GM21515 (cell line): ENCODE measurements at regions not wholly inside any gene's neighbourhood (a gene's known extent, or its start where the extent isn't known, plus 50 kb on each side); places are given as distances from the start of the nearest gene placed in this dataset.
"Not testable (repeated sequence)": the region's sequence is repeated elsewhere in the genome, so short reads cannot be mapped to it uniquely, and the experiment has no call there.

Experiments used
- ATAC-seq: cut with Tn5 transposase; IDR thresholded peaks from one replicate; pipeline ENCODE4 v1.9.1; 2021; ENCODE audit not compliant: unreplicated experiment

DNA sequence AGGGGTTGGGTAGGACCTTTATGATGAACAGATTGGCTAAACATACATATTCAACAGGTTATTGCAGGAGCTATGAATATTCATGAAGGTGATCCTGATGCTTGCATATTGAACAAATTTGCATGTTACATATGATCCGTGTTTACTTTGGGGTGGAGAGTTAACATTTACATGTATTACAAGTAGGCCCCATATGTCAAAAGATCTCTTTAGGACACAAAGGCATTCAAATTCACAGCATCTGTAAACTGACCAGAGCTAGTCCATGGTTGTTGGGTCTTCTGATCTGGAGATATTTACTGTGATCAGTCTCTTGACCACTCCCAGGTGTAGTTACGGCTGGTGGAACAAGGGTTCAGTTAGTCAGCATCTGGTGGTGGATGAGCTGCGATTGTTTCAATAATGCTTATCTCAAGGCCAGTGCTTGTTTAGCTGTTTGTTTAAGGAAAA lies 80.4 kb downstream of the PMAIP1 start:
- no peak for ATAC-seq

DNA sequence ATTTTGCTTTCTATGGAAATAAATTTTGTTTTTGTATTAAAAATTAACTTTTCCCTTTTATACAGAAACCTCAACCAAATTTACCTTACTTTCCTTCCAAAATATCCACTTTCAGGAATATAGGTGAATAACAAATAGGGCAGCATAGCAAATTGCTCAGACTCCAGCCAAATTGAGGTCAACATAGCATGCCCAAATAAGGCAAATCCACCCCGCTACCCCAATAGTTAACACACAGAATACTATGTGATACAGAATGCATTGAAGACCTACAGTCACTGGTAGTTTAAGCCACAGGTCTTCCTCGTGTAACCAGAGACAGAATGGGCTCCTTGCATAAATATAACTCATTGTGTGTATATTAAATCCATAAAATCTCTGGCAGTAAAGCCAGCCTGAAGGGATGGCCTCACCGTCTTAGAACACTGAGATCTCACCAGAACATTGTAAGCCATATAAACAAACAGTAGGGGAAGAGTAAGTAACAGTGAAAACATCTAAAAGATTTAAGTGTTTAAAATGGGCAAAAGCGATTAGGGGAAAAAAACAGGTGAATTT lies 72.2 kb downstream of the PMAIP1 start:
- ATAC-seq: no peak

DNA sequence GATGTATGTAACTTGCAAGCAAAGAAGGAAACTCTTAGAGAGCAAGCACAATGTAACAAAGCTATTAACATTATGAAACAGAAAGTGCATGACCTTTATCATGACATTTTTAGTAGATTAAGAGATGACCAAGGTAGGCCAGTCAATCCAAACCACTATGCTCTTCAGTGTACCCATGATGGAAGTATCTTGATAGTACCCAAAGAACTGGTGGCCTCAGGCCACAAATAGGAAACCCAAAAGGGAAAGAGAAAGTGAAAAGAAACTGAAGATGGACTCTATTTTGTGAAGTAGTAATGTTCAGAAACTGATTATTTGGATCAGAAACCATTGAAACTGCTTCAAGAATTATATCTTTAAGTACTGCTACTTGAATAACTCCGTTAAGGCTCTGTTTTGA lies 71.3 kb downstream of the PMAIP1 start:
- not testable (repeated sequence) for ATAC-seq

DNA sequence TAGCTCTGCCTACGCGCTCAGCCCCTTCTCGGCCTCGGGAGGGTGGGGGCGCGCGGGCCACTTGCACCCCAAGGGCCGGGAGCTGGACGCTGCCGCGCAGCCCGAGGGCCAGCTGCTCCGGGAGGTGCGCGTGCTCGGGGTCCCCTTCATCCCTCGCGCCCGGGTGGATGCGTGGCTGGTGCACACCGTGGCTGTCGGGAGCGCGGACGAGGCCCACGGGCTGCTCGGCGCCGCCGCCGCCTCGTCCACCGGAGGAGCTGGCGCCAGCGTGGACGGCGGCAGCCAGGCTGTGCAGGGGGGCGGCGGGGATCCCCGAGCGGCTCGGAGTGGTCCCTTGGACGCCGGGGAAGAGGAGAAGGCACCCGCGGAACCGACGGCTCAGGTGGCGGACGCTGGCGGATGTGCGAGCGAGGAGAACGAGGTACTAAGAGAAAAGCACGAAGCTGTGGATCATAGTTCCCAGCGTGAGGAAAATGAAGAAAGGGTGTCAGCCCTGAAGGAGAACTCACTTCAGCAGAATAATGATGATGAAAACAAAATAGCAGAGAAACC lies 69.8 kb downstream of the PMAIP1 start:
- ATAC-seq: not testable (repeated sequence)

DNA sequence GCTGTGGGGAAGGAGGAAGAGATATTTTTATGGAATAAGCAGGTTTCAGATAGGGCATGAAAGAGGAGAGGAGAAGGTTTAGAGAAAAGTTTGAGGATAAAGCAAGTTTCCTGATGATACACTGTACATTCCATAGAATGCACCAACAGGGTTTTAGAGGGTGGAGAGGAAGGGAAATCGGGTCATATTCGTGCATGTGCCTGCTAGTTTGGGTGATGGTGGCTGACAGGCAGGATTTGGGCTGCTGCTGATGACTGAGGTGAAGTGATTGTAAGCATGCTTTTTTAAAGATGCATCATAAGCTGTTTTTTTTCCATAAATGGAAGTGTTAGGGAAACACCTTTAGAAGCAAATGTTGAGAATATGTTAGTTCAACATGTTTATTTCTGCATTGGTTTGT lies 68.8 kb downstream of the PMAIP1 start:
- ATAC-seq: no peak

DNA sequence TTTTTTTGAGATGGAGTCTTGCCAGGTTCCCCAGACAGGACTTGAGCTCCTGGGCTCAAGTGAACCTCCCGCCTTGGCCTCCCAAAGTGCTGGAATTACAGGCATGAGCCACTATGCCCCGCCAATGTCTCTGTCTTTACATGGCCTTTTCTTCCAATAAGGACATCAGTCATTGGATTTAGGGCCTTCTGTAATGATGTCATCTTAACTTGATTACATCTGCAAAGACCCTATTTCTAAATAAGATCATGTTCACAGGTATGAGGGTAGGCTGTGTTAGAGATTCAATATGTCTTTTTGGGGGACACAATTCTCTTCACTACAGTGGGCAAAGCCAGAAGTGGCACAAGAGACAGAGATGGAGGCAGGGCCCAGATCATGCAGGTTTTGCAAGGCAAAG lies 68.1 kb downstream of the PMAIP1 start:
- ATAC-seq: no peak

DNA sequence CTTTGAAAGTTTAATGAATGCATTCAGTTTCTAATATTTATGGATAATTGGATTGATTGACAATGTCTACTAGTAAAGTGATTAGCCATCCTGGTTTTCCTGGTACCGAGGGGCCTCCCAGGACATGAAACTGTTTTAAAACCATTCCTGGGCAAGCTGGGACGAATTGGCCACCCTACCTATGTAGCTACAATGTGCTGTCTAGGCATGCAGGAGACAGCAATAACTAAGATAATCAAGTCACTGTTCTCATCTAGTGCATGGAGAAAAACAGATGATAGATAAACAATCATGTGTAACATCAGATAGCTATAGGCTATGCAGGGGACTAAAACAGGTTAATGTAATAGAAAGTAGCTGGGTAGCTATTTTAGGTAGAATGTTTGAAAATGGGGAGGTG lies 67.1 kb downstream of the PMAIP1 start:
- no peak for ATAC-seq

DNA sequence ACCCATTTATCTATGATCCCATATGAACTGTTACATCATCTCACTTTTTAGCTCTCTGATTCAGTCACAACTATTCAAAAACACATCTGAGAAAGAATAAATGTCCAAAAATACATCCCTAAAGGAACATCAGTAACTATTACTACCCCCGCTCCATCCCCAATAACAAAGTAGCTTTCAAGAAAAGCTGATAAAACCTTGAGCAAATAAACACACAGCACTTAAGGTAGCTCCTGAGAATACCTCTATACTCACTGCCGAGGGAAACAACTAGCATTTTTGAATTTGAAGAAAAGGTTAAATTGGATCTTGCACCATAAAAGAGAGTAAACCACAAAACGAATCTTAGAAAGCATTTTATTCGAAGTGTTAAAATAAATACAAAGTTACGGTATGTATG lies 63.4 kb downstream of the PMAIP1 start:
- no peak for ATAC-seq

DNA sequence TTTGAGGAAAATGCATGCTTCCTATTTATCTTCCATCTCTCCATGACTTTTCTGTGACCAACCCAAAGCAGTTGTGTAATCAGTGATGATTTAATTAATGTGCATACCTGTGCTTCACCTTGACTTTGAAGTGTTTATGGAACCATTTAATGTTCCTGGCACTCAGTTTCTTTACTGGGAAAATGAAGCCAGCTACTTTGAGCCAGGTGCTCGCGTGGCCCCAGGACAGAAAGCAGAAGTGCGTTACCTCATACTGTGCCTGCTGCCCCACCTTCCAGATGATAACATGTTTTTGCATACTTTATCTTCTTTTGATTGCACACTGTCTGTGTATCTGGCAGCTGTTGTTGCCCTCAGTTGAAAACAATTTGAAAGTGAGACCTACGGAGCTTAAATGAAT lies 61.3 kb downstream of the PMAIP1 start:
- peak; percentile 84 for ATAC-seq

DNA sequence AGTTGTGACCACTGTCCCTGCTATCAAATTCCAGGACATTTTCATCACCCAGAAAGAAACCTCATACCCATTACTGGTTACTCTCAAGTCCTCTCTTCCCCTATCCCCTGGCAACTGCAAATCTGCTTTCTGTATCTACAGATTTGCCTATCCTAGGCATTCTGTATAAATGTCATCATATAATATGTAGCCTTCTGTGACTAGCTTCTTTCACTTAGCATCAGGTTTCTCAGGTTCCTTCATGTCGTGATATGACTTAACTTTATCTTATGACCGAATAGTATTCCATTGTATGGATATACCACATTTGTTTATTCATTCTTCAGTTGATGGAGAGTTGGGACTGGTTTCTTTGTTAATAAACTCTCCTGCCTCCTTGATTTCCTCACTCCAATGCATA lies 60.5 kb downstream of the PMAIP1 start:
- ATAC-seq: no peak

DNA sequence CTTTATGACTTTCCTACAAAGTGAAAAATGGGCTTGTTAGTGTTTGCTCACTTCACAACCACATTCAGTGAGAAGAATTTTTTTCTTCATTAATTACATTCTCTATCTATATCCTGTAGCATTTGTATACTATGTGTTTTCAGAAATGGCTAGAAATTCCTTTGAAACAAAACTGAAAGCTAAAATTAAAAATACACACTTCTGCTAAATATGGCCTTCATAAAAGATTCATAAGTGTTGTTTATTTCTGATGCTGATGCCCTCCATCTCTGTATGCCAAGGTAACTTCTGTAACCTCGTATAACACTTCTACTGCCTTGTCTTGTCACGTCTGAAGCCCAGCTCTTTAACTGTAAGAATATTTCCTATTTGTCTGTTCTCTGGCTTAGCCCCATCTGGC lies 59.8 kb downstream of the PMAIP1 start:
- no peak for ATAC-seq

DNA sequence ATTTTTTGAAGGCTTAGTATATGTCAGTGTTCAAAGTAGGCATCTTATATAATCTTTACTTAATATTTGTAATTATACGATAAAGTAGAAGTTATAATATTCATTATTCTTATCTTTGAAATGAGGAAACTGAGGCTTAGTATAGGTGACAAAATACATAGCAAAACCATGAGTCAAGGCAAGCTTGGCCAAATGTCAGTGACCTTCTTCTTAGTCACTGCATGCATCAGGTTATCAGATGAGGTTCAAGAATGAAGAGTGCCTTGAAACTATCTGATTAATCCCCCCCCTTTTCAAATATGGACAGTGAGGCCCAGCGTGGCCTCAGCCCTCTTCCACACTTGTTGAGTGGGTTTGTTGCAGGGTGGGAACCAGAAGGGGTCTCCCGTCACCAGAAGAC lies 59.3 kb downstream of the PMAIP1 start:
- no peak for ATAC-seq

DNA sequence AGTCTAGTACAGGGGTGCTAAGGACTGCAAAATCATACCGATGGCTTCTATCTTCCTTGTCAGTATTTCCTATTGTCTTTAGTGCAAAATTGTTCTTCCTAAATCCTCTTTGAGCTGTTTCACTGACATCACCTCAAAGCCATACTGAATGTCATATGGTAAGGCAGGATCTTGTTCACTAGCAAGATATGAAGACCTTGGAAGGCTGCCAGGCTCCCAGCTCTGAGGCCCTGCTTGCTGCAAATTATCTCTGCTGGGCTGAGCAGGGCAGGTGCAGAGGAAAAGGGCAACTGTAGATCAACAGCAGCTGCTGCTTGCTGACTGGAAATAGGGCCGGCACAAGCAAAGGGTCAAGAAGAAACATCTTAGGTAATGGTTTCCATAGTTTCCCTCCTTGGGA lies 58.2 kb downstream of the PMAIP1 start:
- peak; percentile 41 for ATAC-seq

DNA sequence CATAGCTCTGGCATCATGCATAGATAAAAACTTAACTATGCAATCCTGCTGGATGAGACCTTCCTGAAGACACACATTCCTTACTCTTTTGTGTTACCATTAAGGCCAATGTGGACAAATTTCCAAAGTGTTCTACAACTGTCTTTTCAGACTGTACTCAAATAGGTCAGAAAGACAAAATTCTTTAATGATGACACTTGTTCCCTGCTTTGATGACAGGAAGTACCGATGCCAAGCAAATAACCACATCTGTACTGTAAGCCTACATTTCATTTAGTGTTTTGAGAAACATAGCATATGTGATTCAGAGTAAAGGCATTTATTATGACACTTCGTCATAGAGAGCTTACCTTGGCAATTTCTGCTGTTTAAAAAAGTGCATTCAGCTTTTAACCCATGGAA lies 55.0 kb downstream of the PMAIP1 start:
- ATAC-seq: no peak

DNA sequence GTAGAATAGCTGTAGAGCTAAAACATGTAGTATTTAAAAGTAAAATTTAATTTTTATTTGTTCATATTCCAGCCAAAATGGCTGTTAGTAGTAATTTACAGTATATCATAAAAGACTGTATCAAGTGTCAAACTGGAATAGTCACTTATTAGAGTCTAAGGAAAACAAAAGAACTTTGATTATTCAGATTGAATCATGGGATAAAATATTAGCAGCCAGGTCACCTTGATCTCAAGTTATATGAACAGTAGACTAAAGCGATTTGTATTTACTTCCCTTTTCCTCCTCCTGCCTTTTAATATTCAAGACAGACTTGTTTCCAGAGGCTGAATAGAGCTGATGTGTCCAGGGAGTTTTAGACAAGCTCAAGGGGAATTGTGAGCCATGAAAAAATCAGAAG lies 54.4 kb downstream of the PMAIP1 start:
- ATAC-seq: no peak
